GM18907 (cell line): ENCODE measurements at regions not wholly inside any gene's neighbourhood (a gene's known extent, or its start where the extent isn't known, plus 50 kb on each side); places are given as distances from the start of the nearest gene placed in this dataset.
"Not testable (repeated sequence)": the region's sequence is repeated elsewhere in the genome, so short reads cannot be mapped to it uniquely, and the experiment has no call there.

ENCODE experiments used
- ATAC-seq: cut with Tn5 transposase; IDR thresholded peaks from one replicate; pipeline ENCODE4 v1.9.1; 2021; ENCODE audit warnings: mild to moderate bottlenecking, moderate library complexity; ENCODE audit not compliant: unreplicated experiment

GRCh38 chr18:22728481-22729105 lies 204.5 kb upstream of the RBBP8 start:
- no peak for ATAC-seq

- no peak for ATAC-seq
These were observed 201.7 kb upstream of the RBBP8 start for GRCh38 chr18:22731398-22731797.

- no peak for ATAC-seq
These were observed 198.9 kb upstream of the RBBP8 start for GRCh38 chr18:22734105-22734661.

- ATAC-seq: no peak
These were observed 198.1 kb upstream of the RBBP8 start for GRCh38 chr18:22734791-22735627.

GRCh38 chr18:22737054-22737453 lies 196.1 kb upstream of the RBBP8 start:
- no peak for ATAC-seq

- ATAC-seq: no peak
These were observed 194.0 kb upstream of the RBBP8 start for GRCh38 chr18:22739061-22739642.

- ATAC-seq: no peak
These were observed 193.3 kb upstream of the RBBP8 start for GRCh38 chr18:22739789-22740188.

- no peak for ATAC-seq
These were observed 191.8 kb upstream of the RBBP8 start for GRCh38 chr18:22741318-22741717.

- no peak for ATAC-seq
These were observed 190.7 kb upstream of the RBBP8 start for GRCh38 chr18:22742409-22742808.

GRCh38 chr18:22745966-22746365 lies 187.2 kb upstream of the RBBP8 start:
- ATAC-seq: no peak

- ATAC-seq: no peak
These were observed 181.1 kb upstream of the RBBP8 start for GRCh38 chr18:22752014-22752413.

GRCh38 chr18:22753130-22753831 lies 179.8 kb upstream of the RBBP8 start:
- ATAC-seq: no peak

- ATAC-seq: not testable (repeated sequence)
These were observed 169.1 kb upstream of the RBBP8 start for GRCh38 chr18:22764005-22764404.

- no peak for ATAC-seq
These were observed 167.2 kb upstream of the RBBP8 start for GRCh38 chr18:22765896-22766295.

- no peak for ATAC-seq
These were observed 165.5 kb upstream of the RBBP8 start for GRCh38 chr18:22767653-22768052.

- no peak for ATAC-seq
These were observed 159.2 kb upstream of the RBBP8 start for GRCh38 chr18:22773944-22774343.

GRCh38 chr18:22778996-22779395 lies 154.1 kb upstream of the RBBP8 start:
- ATAC-seq: no peak

- ATAC-seq: no peak
These were observed 149.9 kb upstream of the RBBP8 start for GRCh38 chr18:22783245-22783644.

GRCh38 chr18:22783662-22784076 lies 149.5 kb upstream of the RBBP8 start:
- no peak for ATAC-seq

GRCh38 chr18:22789052-22789451 lies 144.1 kb upstream of the RBBP8 start:
- no peak for ATAC-seq

GRCh38 chr18:22789600-22789999 lies 143.5 kb upstream of the RBBP8 start:
- no peak for ATAC-seq
